ENCODE measurements at regions not wholly inside any gene's neighbourhood (a gene's known extent, or its start where the extent isn't known, plus 50 kb on each side); places are given as distances from the start of the nearest gene placed in this dataset.
A peak's percentile ranks its signal among the peaks of the same experiment; 100 is the strongest.

DNA sequence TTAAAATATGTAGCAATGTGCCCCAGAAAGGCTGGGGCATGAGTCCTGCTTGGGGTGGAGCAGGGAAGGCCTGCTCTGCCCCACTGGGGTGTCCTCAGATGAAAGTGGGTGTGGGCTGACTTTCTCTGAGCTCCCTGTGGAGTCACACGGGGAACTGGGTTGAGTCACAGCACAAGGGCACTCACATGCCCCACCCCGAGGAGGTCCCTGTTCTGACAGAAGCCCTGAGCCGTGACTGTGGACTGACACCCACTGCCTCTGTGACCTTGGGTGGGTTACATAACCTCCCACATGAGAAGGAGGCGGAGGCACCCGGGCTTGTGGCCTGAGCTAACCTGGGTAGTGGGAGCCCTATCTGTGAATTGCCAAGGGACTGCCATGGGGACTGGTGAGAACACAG lies 52.5 kb upstream of the TINAGL1 start:
- WGBS, result 61% methylated on average over 4 of the region's 5 CpGs
- H3K4me1 ChIP-seq, result no peaks in the 10 kb centered on the region
- H3K36me3 ChIP-seq, result no peaks in the 10 kb centered on the region
- no peak for DNase-seq (ENCODE audit: extremely low spot score)
- H3K9me3 ChIP-seq, result peaks cover 0 to 7% (median 2%) of the 10 kb centered on the region in 4 donors
- intact Hi-C loops (cut with DNase I), result no loop called here
- H3K27me3 ChIP-seq, result no peaks in the 10 kb centered on the region
- TF ChIP-seq EP300 (IDR thresholded peaks at IDR 0.05) (no peak), POLR2AphosphoS5 (IDR thresholded peaks at IDR 0.05) (no peak), POLR2A (IDR thresholded peaks at IDR 0.05; ENCODE audit: low read depth) (no peak)
- TF ChIP-seq, protein P1, sequence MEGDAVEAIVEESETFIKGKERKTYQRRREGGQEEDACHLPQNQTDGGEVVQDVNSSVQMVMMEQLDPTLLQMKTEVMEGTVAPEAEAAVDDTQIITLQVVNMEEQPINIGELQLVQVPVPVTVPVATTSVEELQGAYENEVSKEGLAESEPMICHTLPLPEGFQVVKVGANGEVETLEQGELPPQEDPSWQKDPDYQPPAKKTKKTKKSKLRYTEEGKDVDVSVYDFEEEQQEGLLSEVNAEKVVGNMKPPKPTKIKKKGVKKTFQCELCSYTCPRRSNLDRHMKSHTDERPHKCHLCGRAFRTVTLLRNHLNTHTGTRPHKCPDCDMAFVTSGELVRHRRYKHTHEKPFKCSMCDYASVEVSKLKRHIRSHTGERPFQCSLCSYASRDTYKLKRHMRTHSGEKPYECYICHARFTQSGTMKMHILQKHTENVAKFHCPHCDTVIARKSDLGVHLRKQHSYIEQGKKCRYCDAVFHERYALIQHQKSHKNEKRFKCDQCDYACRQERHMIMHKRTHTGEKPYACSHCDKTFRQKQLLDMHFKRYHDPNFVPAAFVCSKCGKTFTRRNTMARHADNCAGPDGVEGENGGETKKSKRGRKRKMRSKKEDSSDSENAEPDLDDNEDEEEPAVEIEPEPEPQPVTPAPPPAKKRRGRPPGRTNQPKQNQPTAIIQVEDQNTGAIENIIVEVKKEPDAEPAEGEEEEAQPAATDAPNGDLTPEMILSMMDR (IDR thresholded peaks at IDR 0.05), result no peak
- no peak overlapping the region for H3K4me3 ChIP-seq
- H3K27ac ChIP-seq (replicated peaks in 1 of 4), result peak overlapping the region in 1 of 4 donors; percentile 25

DNA sequence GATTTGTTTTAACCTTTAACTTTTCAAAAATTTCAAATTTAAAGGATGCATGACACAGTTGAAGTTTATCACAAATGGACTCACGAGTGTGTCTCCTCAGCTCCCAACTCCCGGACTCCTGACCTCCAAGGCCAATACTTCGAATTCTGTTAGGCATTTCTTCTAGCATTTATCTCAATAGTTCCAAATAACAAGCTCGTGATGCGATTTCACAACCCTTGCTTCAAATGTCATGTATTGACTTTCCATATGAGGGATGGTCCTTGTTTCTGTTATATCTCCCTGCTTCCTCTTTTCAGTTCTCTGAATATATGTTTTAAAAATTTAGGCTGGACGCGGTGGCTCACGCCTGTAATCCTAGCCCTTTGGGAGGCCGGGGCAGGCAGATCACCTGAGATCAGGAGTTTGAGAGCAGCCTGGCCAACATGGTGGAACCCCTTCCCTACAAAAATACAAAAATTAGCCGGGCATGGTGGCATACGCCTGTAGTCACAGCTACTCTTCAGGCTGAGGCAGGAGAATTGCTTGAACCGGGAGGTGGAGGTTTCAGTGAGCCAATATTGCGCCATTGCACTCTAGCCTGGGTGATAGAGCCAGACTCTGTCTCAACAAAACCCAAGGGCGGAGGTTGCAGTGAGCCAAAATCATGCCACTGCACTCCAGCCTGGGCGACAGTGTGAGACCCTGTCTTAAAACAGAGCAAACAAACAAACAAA lies 52.0 kb upstream of the TINAGL1 start:
- intact Hi-C loops (cut with DNase I), result no loop called here
- WGBS, result 76% methylated on average over 15 of the region's 15 CpGs
- peaks cover 0 to 7% (median 2%) of the 10 kb centered on the region in 4 donors for H3K9me3 ChIP-seq
- H3K4me1 ChIP-seq, result no peaks in the 10 kb centered on the region
- H3K27ac ChIP-seq (replicated peaks in 1 of 4), result peak overlapping the region in 1 of 4 donors; percentile 25
- H3K36me3 ChIP-seq, result no peaks in the 10 kb centered on the region
- TF ChIP-seq POLR2AphosphoS5 (IDR thresholded peaks at IDR 0.05) (no peak), POLR2A (IDR thresholded peaks at IDR 0.05; ENCODE audit: low read depth) (no peak), EP300 (IDR thresholded peaks at IDR 0.05) (no peak)
- TF ChIP-seq, protein P1 (IDR thresholded peaks at IDR 0.05), result no peak
- no peak for DNase-seq (ENCODE audit: extremely low spot score)
- H3K4me3 ChIP-seq, result no peak overlapping the region
- H3K27me3 ChIP-seq, result no peaks in the 10 kb centered on the region

Small RNA genes lying in the stretch of these regions (small RNA-seq; reads per million reads assigned to genes)
- gene RF00019, result 0 reads per million in 3 donors
- gene RNU6-40P, result 0 reads per million in 3 donors
